Mucosa of descending colon (tissue), 3 donors: ENCODE measurements at regions not wholly inside any gene's neighbourhood (a gene's known extent, or its start where the extent isn't known, plus 50 kb on each side); places are given as distances from the start of the nearest gene placed in this dataset.

Experiments used
- ATAC-seq: fragments of 200-7000 bp; cut with Tn5 transposase; one replicate; pipeline ENCODE4 v1.9.1; 2020; ENCODE audit warnings: mild to moderate bottlenecking, moderate library complexity
- DNase-seq, 3 donors: peaks; one replicate each; pipeline ENCODE4 v3.0.0-alpha.2; 2020
- H3K36me3 ChIP-seq: fragments of 200-600 bp; one replicate; pipeline ENCODE4 v1.8.0; 2021; ENCODE audit warnings: low read depth, mild to moderate bottlenecking
- H3K4me1 ChIP-seq: fragments of 200-600 bp; one replicate; pipeline ENCODE4 v1.8.0; 2021; ENCODE audit warnings: low read depth, mild to moderate bottlenecking
- H3K4me3 ChIP-seq: fragments of 200-600 bp; one replicate; pipeline ENCODE4 v1.8.0; 2021; ENCODE audit warnings: mild to moderate bottlenecking
- H3K9me3 ChIP-seq: fragments of 200-600 bp; one replicate; pipeline ENCODE4 v1.8.0; 2021; ENCODE audit warnings: mild to moderate bottlenecking
- CTCF ChIP-seq: fragments of 200-600 bp; IDR thresholded peaks from one replicate; pipeline ENCODE4 v1.8.0; 2022; ENCODE audit warnings: antibody characterized with exemption, mild to moderate bottlenecking
- intact Hi-C, 2 donors: fragments of 100-400 bp; cut with DNase I in 1 of 2; cut with micrococcal nuclease in 1 of 2; formaldehyde crosslinking; loops; one replicate each; pipeline versions ENCODE4 v1.11.0 to v1.11.1; 2022; cut with DNase I, micrococcal nuclease
- donor health status: DM: no; HTN: no; CAD: no; lungs with moderate emphysema.
- donor health status: DM: no; HTN: no; CAD: no.
- donor health status: DM: no; HTN: yes; CAD: no.

GRCh38 chr18:24811950-24812681 lies 351.7 kb downstream of the HRH4 start:
- no peak for TF ChIP-seq CTCF
- DNase-seq (peak in 1 of 3 donors; percentile 28), ATAC-seq (peak; percentile 19)
- no peaks in the 10 kb centered on the region for H3K9me3 ChIP-seq
- H3K4me1 ChIP-seq = peaks cover 20% of the 10 kb centered on the region
- no peak overlapping the region for H3K4me3 ChIP-seq
- intact Hi-C loops = no loop called here
- H3K36me3 ChIP-seq = no peaks in the 10 kb centered on the region

- H3K4me3 ChIP-seq = no peak overlapping the region
- ATAC-seq (no peak), DNase-seq (no peak)
- H3K9me3 ChIP-seq = no peaks in the 10 kb centered on the region
- peaks cover 13% of the 10 kb centered on the region for H3K4me1 ChIP-seq
- TF ChIP-seq CTCF = no peak
- intact Hi-C loops = no loop called here
- no peaks in the 10 kb centered on the region for H3K36me3 ChIP-seq
Measured at GRCh38 chr18:24814521-24814920, 354.1 kb downstream of the HRH4 start.

- ATAC-seq (no peak), DNase-seq (no peak)
- Histone ChIP-seq H3K9me3 (no peaks in the 10 kb centered on the region), H3K4me1 (no peaks in the 10 kb centered on the region), H3K36me3 (no peaks in the 10 kb centered on the region), H3K4me3 (no peak overlapping the region)
- TF ChIP-seq CTCF = no peak
- intact Hi-C loops = no loop called here
Measured at GRCh38 chr18:24817150-24817549, 356.7 kb downstream of the HRH4 start.

- Histone ChIP-seq H3K9me3 (no peaks in the 10 kb centered on the region), H3K36me3 (no peaks in the 10 kb centered on the region), H3K4me3 (no peak overlapping the region), H3K4me1 (no peaks in the 10 kb centered on the region)
- TF ChIP-seq CTCF = no peak
- intact Hi-C loops = no loop called here
- DNase-seq = no peak
- ATAC-seq = no peak
Measured at GRCh38 chr18:24817587-24818371, 357.3 kb downstream of the HRH4 start.

GRCh38 chr18:24818441-24818840 lies 358.0 kb downstream of the HRH4 start:
- Histone ChIP-seq H3K9me3 (no peaks in the 10 kb centered on the region), H3K4me1 (no peaks in the 10 kb centered on the region), H3K4me3 (no peak overlapping the region), H3K36me3 (no peaks in the 10 kb centered on the region)
- intact Hi-C loops = no loop called here
- ATAC-seq = no peak
- no peak for TF ChIP-seq CTCF
- no peak for DNase-seq
